Neuron (in vitro differentiated cells): ENCODE measurements at regions not wholly inside any gene's neighbourhood (a gene's known extent, or its start where the extent isn't known, plus 50 kb on each side); places are given as distances from the start of the nearest gene placed in this dataset.

Source experiments
- H2AFZ ChIP-seq: one replicate; pipeline ENCODE4 v1.6.1; 2013; ENCODE audit warnings: low read depth, mild to moderate bottlenecking, inconsistent platforms, low read length, moderate library complexity
- H3K27me3 ChIP-seq: one replicate; pipeline ENCODE4 v1.6.1; 2013; ENCODE audit warnings: low read length; ENCODE audit not compliant: insufficient read depth
- H3K36me3 ChIP-seq: one replicate; pipeline ENCODE4 v1.6.1; 2013; ENCODE audit warnings: low read length; ENCODE audit not compliant: insufficient read depth
- H3K4me1 ChIP-seq: one replicate; pipeline ENCODE4 v1.6.1; 2013; ENCODE audit warnings: low read length; ENCODE audit not compliant: insufficient read depth
- H3K4me3 ChIP-seq: 2 replicates; pipeline ENCODE4 v1.5.1; 2013; ENCODE audit warnings: mild to moderate bottlenecking, low read length, moderate library complexity
- H3K9me3 ChIP-seq: one replicate; pipeline ENCODE4 v1.6.1; 2013; ENCODE audit warnings: low read length

- Histone ChIP-seq H3K4me1 (peaks cover 7% of the 10 kb centered on the region), H3K4me3 (no peak overlapping the region), H2AFZ (no peak overlapping the region), H3K36me3 (no peaks in the 10 kb centered on the region), H3K27me3 (no peaks in the 10 kb centered on the region), H3K9me3 (peaks cover 1% of the 10 kb centered on the region)
Observed at GRCh38 chr5:61649231-61649630, 317.2 kb downstream of the ZSWIM6 start.

- no peaks in the 10 kb centered on the region for H3K36me3 ChIP-seq
- peaks cover 1% of the 10 kb centered on the region for H3K9me3 ChIP-seq
- H2AFZ ChIP-seq = no peak overlapping the region
- no peaks in the 10 kb centered on the region for H3K27me3 ChIP-seq
- H3K4me3 ChIP-seq = no peak overlapping the region
- peaks cover 10% of the 10 kb centered on the region for H3K4me1 ChIP-seq
Observed at GRCh38 chr5:61649971-61650370, 317.9 kb downstream of the ZSWIM6 start.

- peaks cover 14% of the 10 kb centered on the region for H3K4me1 ChIP-seq
- H3K36me3 ChIP-seq = no peaks in the 10 kb centered on the region
- peaks cover 1% of the 10 kb centered on the region for H3K9me3 ChIP-seq
- H3K27me3 ChIP-seq = no peaks in the 10 kb centered on the region
- no peak overlapping the region for H3K4me3 ChIP-seq
- no peak overlapping the region for H2AFZ ChIP-seq
Observed at GRCh38 chr5:61650661-61651060, 318.6 kb downstream of the ZSWIM6 start.

GRCh38 chr5:61651195-61651594 lies 319.1 kb downstream of the ZSWIM6 start:
- H3K9me3 ChIP-seq = peaks cover 1% of the 10 kb centered on the region
- no peaks in the 10 kb centered on the region for H3K27me3 ChIP-seq
- H3K4me3 ChIP-seq = no peak overlapping the region
- peaks cover 19% of the 10 kb centered on the region for H3K4me1 ChIP-seq
- H3K36me3 ChIP-seq = no peaks in the 10 kb centered on the region
- H2AFZ ChIP-seq = no peak overlapping the region

GRCh38 chr5:61652916-61653315 lies 320.9 kb downstream of the ZSWIM6 start:
- H3K27me3 ChIP-seq = no peaks in the 10 kb centered on the region
- no peak overlapping the region for H2AFZ ChIP-seq
- H3K4me3 ChIP-seq = no peak overlapping the region
- H3K9me3 ChIP-seq = no peaks in the 10 kb centered on the region
- no peaks in the 10 kb centered on the region for H3K36me3 ChIP-seq
- H3K4me1 ChIP-seq = peaks cover 36% of the 10 kb centered on the region

- peaks cover 43% of the 10 kb centered on the region for H3K4me1 ChIP-seq
- no peaks in the 10 kb centered on the region for H3K27me3 ChIP-seq
- H3K4me3 ChIP-seq = no peak overlapping the region
- no peaks in the 10 kb centered on the region for H3K36me3 ChIP-seq
- no peaks in the 10 kb centered on the region for H3K9me3 ChIP-seq
- H2AFZ ChIP-seq = no peak overlapping the region
Observed at GRCh38 chr5:61653807-61654580, 321.9 kb downstream of the ZSWIM6 start.

- Histone ChIP-seq H3K27me3 (no peaks in the 10 kb centered on the region), H2AFZ (no peak overlapping the region), H3K9me3 (no peaks in the 10 kb centered on the region), H3K4me1 (peaks cover 41% of the 10 kb centered on the region), H3K36me3 (no peaks in the 10 kb centered on the region), H3K4me3 (no peak overlapping the region)
Observed at GRCh38 chr5:61654876-61655275, 322.8 kb downstream of the ZSWIM6 start.

GRCh38 chr5:61657010-61657409 lies 325.0 kb downstream of the ZSWIM6 start:
- Histone ChIP-seq H3K9me3 (no peaks in the 10 kb centered on the region), H3K36me3 (no peaks in the 10 kb centered on the region), H3K27me3 (no peaks in the 10 kb centered on the region), H2AFZ (no peak overlapping the region), H3K4me1 (peaks cover 39% of the 10 kb centered on the region), H3K4me3 (no peak overlapping the region)

- Histone ChIP-seq H3K27me3 (no peaks in the 10 kb centered on the region), H2AFZ (no peak overlapping the region), H3K36me3 (no peaks in the 10 kb centered on the region), H3K4me1 (peaks cover 39% of the 10 kb centered on the region), H3K4me3 (no peak overlapping the region), H3K9me3 (no peaks in the 10 kb centered on the region)
Observed at GRCh38 chr5:61657686-61658085, 325.6 kb downstream of the ZSWIM6 start.

GRCh38 chr5:61658592-61659008 lies 326.5 kb downstream of the ZSWIM6 start:
- Histone ChIP-seq H3K4me1 (peaks cover 39% of the 10 kb centered on the region), H3K9me3 (no peaks in the 10 kb centered on the region), H3K36me3 (no peaks in the 10 kb centered on the region), H3K4me3 (no peak overlapping the region), H3K27me3 (no peaks in the 10 kb centered on the region), H2AFZ (no peak overlapping the region)

- no peaks in the 10 kb centered on the region for H3K27me3 ChIP-seq
- H2AFZ ChIP-seq = no peak overlapping the region
- no peak overlapping the region for H3K4me3 ChIP-seq
- no peaks in the 10 kb centered on the region for H3K36me3 ChIP-seq
- H3K4me1 ChIP-seq = peaks cover 36% of the 10 kb centered on the region
- H3K9me3 ChIP-seq = no peaks in the 10 kb centered on the region
Observed at GRCh38 chr5:61659221-61659696, 327.2 kb downstream of the ZSWIM6 start.

- H3K9me3 ChIP-seq = no peaks in the 10 kb centered on the region
- no peak overlapping the region for H3K4me3 ChIP-seq
- H2AFZ ChIP-seq = no peak overlapping the region
- H3K4me1 ChIP-seq = peaks cover 10% of the 10 kb centered on the region
- H3K36me3 ChIP-seq = no peaks in the 10 kb centered on the region
- no peaks in the 10 kb centered on the region for H3K27me3 ChIP-seq
Observed at GRCh38 chr5:61662670-61663069, 330.6 kb downstream of the ZSWIM6 start.

- H3K36me3 ChIP-seq = no peaks in the 10 kb centered on the region
- no peak overlapping the region for H2AFZ ChIP-seq
- no peak overlapping the region for H3K4me3 ChIP-seq
- no peaks in the 10 kb centered on the region for H3K27me3 ChIP-seq
- no peaks in the 10 kb centered on the region for H3K4me1 ChIP-seq
- H3K9me3 ChIP-seq = no peaks in the 10 kb centered on the region
Observed at GRCh38 chr5:61666064-61666621, 334.1 kb downstream of the ZSWIM6 start.
